ENCODE measurements at regions not wholly inside any gene's neighbourhood (a gene's known extent, or its start where the extent isn't known, plus 50 kb on each side); places are given as distances from the start of the nearest gene placed in this dataset.
"Not testable (repeated sequence)": the region's sequence is repeated elsewhere in the genome, so short reads cannot be mapped to it uniquely, and the experiment has no call there.

- H3K9ac ChIP-seq (ENCODE audit: low read depth in 1 of 2, low read length in 2 of 2); H3K4me1 ChIP-seq (ENCODE audit: control insufficient read depth in 4 of 4, insufficient read depth in 4 of 4, low read length in 3 of 4); H3K36me3 ChIP-seq (ENCODE audit: control insufficient read depth in 4 of 4, insufficient read depth in 3 of 4, low read depth in 1 of 4, low read length in 3 of 4); H3K4me3 ChIP-seq (ENCODE audit: low read depth in 1 of 3, low read length in 3 of 3); DNase-seq (ENCODE audit: low spot score); H3K27me3 ChIP-seq (ENCODE audit: control insufficient read depth in 4 of 4, insufficient read depth in 4 of 4, low read length in 3 of 4); H3K9me3 ChIP-seq (ENCODE audit: control insufficient read depth in 4 of 4, low read length in 3 of 4); H3K27ac ChIP-seq (ENCODE audit: low read depth in 1 of 2, low read length in 2 of 2): not testable (repeated sequence)
- 43% methylated on average over 6 of the region's 6 CpGs for WGBS
Observed at GRCh38 chr2:77684543-77685319, 162.6 kb upstream of the LRRTM4 start.

GRCh38 chr2:77712601-77713000, 190.4 kb upstream of the LRRTM4 start:
- Histone ChIP-seq H3K27me3 (ENCODE audit: control insufficient read depth in 4 of 4, insufficient read depth in 4 of 4, low read length in 3 of 4) (no peaks in the 10 kb centered on the region), H3K27ac (ENCODE audit: low read depth in 1 of 2, low read length in 2 of 2) (no peak overlapping the region), H3K9me3 (ENCODE audit: control insufficient read depth in 4 of 4, low read length in 3 of 4) (no peaks in the 10 kb centered on the region), H3K4me1 (ENCODE audit: control insufficient read depth in 4 of 4, insufficient read depth in 4 of 4, low read length in 3 of 4) (no peaks in the 10 kb centered on the region), H3K9ac (ENCODE audit: low read depth in 1 of 2, low read length in 2 of 2) (no peak overlapping the region), H3K4me3 (ENCODE audit: low read depth in 1 of 3, low read length in 3 of 3) (no peak overlapping the region), H3K36me3 (ENCODE audit: control insufficient read depth in 4 of 4, insufficient read depth in 3 of 4, low read depth in 1 of 4, low read length in 3 of 4) (no peaks in the 10 kb centered on the region)
- 82% methylated on average over 1 of the region's 1 CpG for WGBS
- no peak for TF ChIP-seq NR2F2 (IDR thresholded peaks at IDR 0.05)
- no peak for TF ChIP-seq FOXA1 (IDR thresholded peaks at IDR 0.05)
- no peak for TF ChIP-seq JUND (IDR thresholded peaks at IDR 0.05)
- TF ChIP-seq SP1 (IDR thresholded peaks at IDR 0.05), result no peak
- no peak for TF ChIP-seq TAF1 (conservative IDR thresholded peaks at IDR 0.05)
- no peak for TF ChIP-seq HNF4G (IDR thresholded peaks at IDR 0.05)
- TF ChIP-seq FOXA2 (IDR thresholded peaks at IDR 0.05), result no peak
- no peak for TF ChIP-seq EGR1 (IDR thresholded peaks at IDR 0.05; ENCODE audit: low read depth in 2 of 2)
- DNase-seq (ENCODE audit: low spot score), result no peak

- no peak overlapping the region for H3K27ac ChIP-seq (ENCODE audit: low read depth in 1 of 2, low read length in 2 of 2)
- H3K27me3 ChIP-seq (ENCODE audit: control insufficient read depth in 4 of 4, insufficient read depth in 4 of 4, low read length in 3 of 4), result no peaks in the 10 kb centered on the region
- H3K9me3 ChIP-seq (ENCODE audit: control insufficient read depth in 4 of 4, low read length in 3 of 4), result no peaks in the 10 kb centered on the region
- TF ChIP-seq NR2F2 (IDR thresholded peaks at IDR 0.05) (no peak), ATF3 (IDR thresholded peaks at IDR 0.05) (no peak), RAD21 (IDR thresholded peaks at IDR 0.05) (no peak), ZBTB33 (IDR thresholded peaks at IDR 0.05) (no peak), JUND (IDR thresholded peaks at IDR 0.05) (no peak), REST (IDR thresholded peaks at IDR 0.05) (no peak), TAF1 (conservative IDR thresholded peaks at IDR 0.05) (no peak), EGR1 (IDR thresholded peaks at IDR 0.05; ENCODE audit: low read depth in 2 of 2) (no peak)
- no peak for DNase-seq (ENCODE audit: low spot score)
- no peak overlapping the region for H3K9ac ChIP-seq (ENCODE audit: low read depth in 1 of 2, low read length in 2 of 2)
- WGBS, result 54% methylated on average over 2 of the region's 2 CpGs
- H3K4me1 ChIP-seq (ENCODE audit: control insufficient read depth in 4 of 4, insufficient read depth in 4 of 4, low read length in 3 of 4), result no peaks in the 10 kb centered on the region
- H3K4me3 ChIP-seq (ENCODE audit: low read depth in 1 of 3, low read length in 3 of 3), result no peak overlapping the region
- H3K36me3 ChIP-seq (ENCODE audit: control insufficient read depth in 4 of 4, insufficient read depth in 3 of 4, low read depth in 1 of 4, low read length in 3 of 4), result no peaks in the 10 kb centered on the region
Observed at GRCh38 chr2:77713412-77713811, 191.2 kb upstream of the LRRTM4 start.
